A673 (cell line): ENCODE measurements at regions not wholly inside any gene's neighbourhood (a gene's known extent, or its start where the extent isn't known, plus 50 kb on each side); places are given as distances from the start of the nearest gene placed in this dataset.

ENCODE experiments used
- BruUV-seq: library from RNA; stranded (reverse); fragments of 400-500 nt; replicated peaks from 2 replicates; lab custom pipeline; 2021; lab: Mats Ljungman, UMichigan
- CTCF ChIA-PET: fragments of 300-600 bp; sonication (Branson Sonifier 250); formaldehyde crosslinking; loops from one replicate; lab custom pipeline; 2022; ENCODE audit warnings: antibody characterized with exemption; lab: Charles Lee
- POLR2A ChIA-PET: fragments of 300-600 bp; sonication (Branson Sonifier 250); formaldehyde crosslinking; loops from one replicate; lab custom pipeline; 2022; ENCODE audit warnings: antibody characterized with exemption; ENCODE audit not compliant: low non-redundant PET; lab: Charles Lee
- DNase-seq: peaks from one replicate; pipeline ENCODE4 v3.0.0-alpha.2; 2015; ENCODE audit warnings: low spot score
- H3K27ac ChIP-seq: fragments of 200-600 bp; sonication (generic); 2 replicates; pipeline ENCODE4 v1.5.1; 2016; ENCODE audit warnings: mixed run types, low read depth, mild to moderate bottlenecking, mixed read lengths, antibody characterized with exemption, low read length; ENCODE audit not compliant: poor library complexity, severe bottlenecking
- H3K27me3 ChIP-seq: fragments of 200-600 bp; sonication (generic); replicated peaks from 2 replicates; pipeline ENCODE4 v1.6.1; 2017; ENCODE audit warnings: mixed run types, low read depth, mild to moderate bottlenecking, mixed read lengths, antibody characterized with exemption, low read length; ENCODE audit not compliant: insufficient read depth, poor library complexity
- H3K36me3 ChIP-seq: fragments of 200-600 bp; sonication (generic); 2 replicates; pipeline ENCODE4 v1.6.1; 2016; ENCODE audit warnings: mixed run types, mild to moderate bottlenecking, mixed read lengths, antibody characterized with exemption, low read length; ENCODE audit not compliant: insufficient read depth, poor library complexity, severe bottlenecking
- H3K4me1 ChIP-seq: fragments of 200-600 bp; sonication (generic); 2 replicates; pipeline ENCODE4 v1.6.1; 2017; ENCODE audit warnings: mixed run types, mild to moderate bottlenecking, mixed read lengths, antibody characterized with exemption, low read length; ENCODE audit not compliant: insufficient read depth, poor library complexity, severe bottlenecking
- H3K4me3 ChIP-seq: fragments of 200-600 bp; sonication (generic); 2 replicates; pipeline ENCODE4 v1.5.1; 2016; ENCODE audit warnings: low read depth, mixed run types, mild to moderate bottlenecking, mixed read lengths, low read length; ENCODE audit not compliant: poor library complexity, severe bottlenecking
- H3K9me3 ChIP-seq: fragments of 200-600 bp; sonication (generic); 2 replicates; pipeline ENCODE4 v1.6.1; 2016; ENCODE audit warnings: mixed run types, low read depth, mild to moderate bottlenecking, mixed read lengths, antibody characterized with exemption, low read length; ENCODE audit not compliant: poor library complexity, severe bottlenecking
- EZH2 ChIP-seq: fragments of 200-600 bp; sonication (generic); IDR thresholded peaks from 2 replicates; pipeline ENCODE4 v1.6.1; 2017; ENCODE audit warnings: borderline replicate concordance, low read depth, mild to moderate bottlenecking, mixed read lengths, antibody characterized with exemption, low read length; ENCODE audit not compliant: poor library complexity, severe bottlenecking
- intact Hi-C: fragments of 100-400 bp; cut with micrococcal nuclease; formaldehyde crosslinking; loops from one replicate; pipeline ENCODE4 v1.10.0; 2022; ENCODE audit not compliant: unreplicated experiment
- TF ChIP-seq, protein P1 (sequence below): fragments of 300-800, 200-600 bp; sonication (generic); conservative IDR thresholded peaks from 2 replicates; pipeline ENCODE4 v1.5.1; 2017; ENCODE audit warnings: low read depth, mild to moderate bottlenecking, antibody characterized with exemption, low read length, moderate library complexity, mixed read lengths

DNA sequence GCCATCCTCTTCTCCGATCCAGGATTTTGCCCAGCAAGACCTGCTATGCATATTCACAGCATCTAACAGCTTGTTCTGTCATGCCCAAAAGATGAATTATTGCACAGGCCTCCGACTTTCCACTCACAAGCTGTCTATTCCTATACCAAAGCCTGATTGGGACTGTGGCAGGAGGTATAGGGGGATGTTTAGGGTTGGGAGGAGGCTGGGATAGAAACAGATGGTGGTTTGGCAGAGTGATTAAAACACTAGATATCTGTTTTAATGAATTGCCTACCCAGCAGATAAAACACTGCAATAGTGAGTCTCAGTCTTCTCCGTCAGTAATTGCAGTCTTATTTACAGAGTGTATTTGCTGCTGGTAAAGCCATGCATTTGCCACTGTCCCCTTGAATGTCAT is 215.3 kb downstream of the TLR4 start:
- no peak for DNase-seq

DNA sequence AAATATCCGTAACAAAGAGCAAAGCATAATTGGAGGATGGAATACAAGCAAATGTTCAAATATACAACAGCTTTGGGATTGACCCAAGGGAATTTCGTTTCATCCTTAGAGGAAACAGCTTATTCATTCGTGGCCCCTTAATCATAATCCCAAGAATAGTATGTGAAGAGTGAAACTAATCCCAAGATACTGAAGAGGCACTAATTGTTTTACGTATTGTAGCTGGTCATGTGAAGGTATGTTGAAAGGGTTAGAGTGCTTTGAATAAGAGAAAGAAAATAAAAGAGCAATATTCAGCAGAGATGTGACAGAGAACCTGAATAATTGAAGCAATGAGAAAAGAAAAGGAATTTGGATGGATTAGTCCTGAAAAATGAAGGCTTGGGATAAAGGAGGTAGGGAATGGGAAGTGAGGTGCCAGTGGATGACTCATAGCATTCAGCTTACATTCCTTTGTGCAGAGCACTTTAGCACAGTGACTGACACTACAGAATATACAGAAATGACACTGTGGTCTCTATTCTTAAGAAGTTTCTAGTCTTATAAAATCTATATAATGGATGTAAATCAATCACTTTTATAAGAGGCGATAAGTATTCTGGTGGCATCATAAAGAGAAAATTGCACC is 221.9 kb downstream of the TLR4 start:
- Histone ChIP-seq H3K4me3 (no peak overlapping the region), H3K27ac (no peak overlapping the region), H3K36me3 (no peaks in the 10 kb centered on the region), H3K27me3 (no peaks in the 10 kb centered on the region), H3K4me1 (no peaks in the 10 kb centered on the region), H3K9me3 (no peaks in the 10 kb centered on the region)
- no peak for DNase-seq
- intact Hi-C loops, result no loop called here
- POLR2A ChIA-PET, result no interaction called here
- TF ChIP-seq EZH2, result no peak
- BruUV-seq, result no TSS peak
- CTCF ChIA-PET, result no interaction called here

More for the DNA sequence above, 215.3 kb downstream of the TLR4 start:
- Histone ChIP-seq H3K9me3 (no peaks in the 10 kb centered on the region), H3K36me3 (no peaks in the 10 kb centered on the region), H3K27me3 (no peaks in the 10 kb centered on the region), H3K27ac (no peak overlapping the region), H3K4me3 (no peak overlapping the region), H3K4me1 (no peaks in the 10 kb centered on the region)
- no TSS peak for BruUV-seq
- intact Hi-C loops, result no loop called here
- TF ChIP-seq, protein P1, sequence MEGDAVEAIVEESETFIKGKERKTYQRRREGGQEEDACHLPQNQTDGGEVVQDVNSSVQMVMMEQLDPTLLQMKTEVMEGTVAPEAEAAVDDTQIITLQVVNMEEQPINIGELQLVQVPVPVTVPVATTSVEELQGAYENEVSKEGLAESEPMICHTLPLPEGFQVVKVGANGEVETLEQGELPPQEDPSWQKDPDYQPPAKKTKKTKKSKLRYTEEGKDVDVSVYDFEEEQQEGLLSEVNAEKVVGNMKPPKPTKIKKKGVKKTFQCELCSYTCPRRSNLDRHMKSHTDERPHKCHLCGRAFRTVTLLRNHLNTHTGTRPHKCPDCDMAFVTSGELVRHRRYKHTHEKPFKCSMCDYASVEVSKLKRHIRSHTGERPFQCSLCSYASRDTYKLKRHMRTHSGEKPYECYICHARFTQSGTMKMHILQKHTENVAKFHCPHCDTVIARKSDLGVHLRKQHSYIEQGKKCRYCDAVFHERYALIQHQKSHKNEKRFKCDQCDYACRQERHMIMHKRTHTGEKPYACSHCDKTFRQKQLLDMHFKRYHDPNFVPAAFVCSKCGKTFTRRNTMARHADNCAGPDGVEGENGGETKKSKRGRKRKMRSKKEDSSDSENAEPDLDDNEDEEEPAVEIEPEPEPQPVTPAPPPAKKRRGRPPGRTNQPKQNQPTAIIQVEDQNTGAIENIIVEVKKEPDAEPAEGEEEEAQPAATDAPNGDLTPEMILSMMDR, result no peak
- TF ChIP-seq EZH2, result no peak
- CTCF ChIA-PET, result no interaction called here
- POLR2A ChIA-PET, result no interaction called here

DNA sequence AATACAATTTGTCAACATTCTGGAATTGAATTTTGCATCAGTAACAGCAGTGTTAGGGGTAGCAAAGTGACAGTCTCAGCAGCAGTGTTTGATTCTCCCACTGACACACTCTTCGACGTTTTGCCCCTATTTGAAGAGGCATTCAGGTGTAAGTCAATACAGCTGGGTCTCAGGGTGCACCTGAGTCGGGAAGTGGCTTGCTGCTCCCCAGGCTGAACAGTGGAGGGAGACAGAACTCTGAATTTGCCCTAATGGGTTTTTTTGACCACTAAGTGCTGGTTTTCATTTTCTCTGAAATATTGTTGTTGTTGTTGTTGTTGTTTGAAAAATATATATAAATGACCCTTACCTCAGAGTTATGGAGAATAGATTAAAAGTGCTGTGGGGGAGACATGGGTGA is 223.2 kb downstream of the TLR4 start:
- no peaks in the 10 kb centered on the region for H3K4me1 ChIP-seq
- H3K4me3 ChIP-seq, result no peak overlapping the region
- TF ChIP-seq, protein P1, result no peak
- no peak overlapping the region for H3K27ac ChIP-seq
- DNase-seq, result no peak
- intact Hi-C loops, result no loop called here
- no peaks in the 10 kb centered on the region for H3K27me3 ChIP-seq
- ChIA-PET CTCF (no interaction called here), POLR2A (no interaction called here)
- no peaks in the 10 kb centered on the region for H3K9me3 ChIP-seq
- no TSS peak for BruUV-seq
- H3K36me3 ChIP-seq, result no peaks in the 10 kb centered on the region

DNA sequence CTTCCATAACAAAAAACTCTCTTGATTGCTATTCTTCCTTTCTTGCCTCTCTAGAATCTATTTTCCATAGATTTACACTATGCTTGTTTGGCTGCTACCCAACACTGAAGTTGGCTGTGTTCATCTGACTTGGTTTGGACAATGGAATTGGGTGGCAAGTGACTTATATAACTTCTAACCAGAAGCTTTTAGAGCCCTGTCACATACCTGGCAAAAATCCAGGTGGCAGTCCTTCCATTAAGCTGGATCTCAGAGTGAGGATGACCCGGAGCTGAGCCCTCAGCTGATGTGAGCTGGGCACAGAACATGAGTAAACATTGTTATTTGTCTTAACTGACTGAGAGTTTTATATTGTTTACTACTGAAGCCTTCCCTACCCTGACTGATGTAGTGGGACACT is 225.7 kb downstream of the TLR4 start:
- Histone ChIP-seq H3K4me1 (no peaks in the 10 kb centered on the region), H3K27me3 (no peaks in the 10 kb centered on the region), H3K4me3 (no peak overlapping the region), H3K36me3 (no peaks in the 10 kb centered on the region), H3K27ac (no peak overlapping the region), H3K9me3 (no peaks in the 10 kb centered on the region)
- no peak for DNase-seq
- ChIA-PET POLR2A (no interaction called here), CTCF (no interaction called here)
- TF ChIP-seq, protein P1, result no peak
- TF ChIP-seq EZH2, result no peak
- intact Hi-C loops, result no loop called here
- BruUV-seq, result no TSS peak
